ENCODE measurements at regions not wholly inside any gene's neighbourhood (a gene's known extent, or its start where the extent isn't known, plus 50 kb on each side); places are given as distances from the start of the nearest gene placed in this dataset.

DNA sequence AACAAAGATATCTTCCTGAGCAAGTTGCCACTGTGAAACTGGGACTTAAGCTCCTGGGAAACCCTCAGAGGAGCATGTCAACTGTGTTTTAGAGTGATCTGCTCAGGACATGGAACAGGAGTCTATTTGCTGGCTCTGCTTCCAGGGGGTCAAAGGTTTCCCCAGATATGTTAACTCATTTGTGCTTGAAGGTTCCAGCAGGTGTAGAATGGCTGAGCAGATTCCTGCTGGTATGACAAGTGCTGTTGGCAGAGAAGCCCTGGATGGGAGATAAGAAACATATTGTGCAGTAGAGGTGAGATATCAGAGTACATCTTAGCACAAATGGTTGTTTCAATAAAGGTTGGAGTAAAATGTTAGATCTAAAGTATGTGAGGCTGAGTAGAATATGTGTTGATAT is 282.7 kb upstream of the DACH1 start:
- DNase-seq (no peak), ATAC-seq (no peak)
- H3K36me3 ChIP-seq (ENCODE audit: low read depth) = no peaks in the 10 kb centered on the region
- intact Hi-C loops (cut with DNase I, micrococcal nuclease) = no loop called here
- no peak overlapping the region for H3K4me3 ChIP-seq
- TF ChIP-seq, protein P1, sequence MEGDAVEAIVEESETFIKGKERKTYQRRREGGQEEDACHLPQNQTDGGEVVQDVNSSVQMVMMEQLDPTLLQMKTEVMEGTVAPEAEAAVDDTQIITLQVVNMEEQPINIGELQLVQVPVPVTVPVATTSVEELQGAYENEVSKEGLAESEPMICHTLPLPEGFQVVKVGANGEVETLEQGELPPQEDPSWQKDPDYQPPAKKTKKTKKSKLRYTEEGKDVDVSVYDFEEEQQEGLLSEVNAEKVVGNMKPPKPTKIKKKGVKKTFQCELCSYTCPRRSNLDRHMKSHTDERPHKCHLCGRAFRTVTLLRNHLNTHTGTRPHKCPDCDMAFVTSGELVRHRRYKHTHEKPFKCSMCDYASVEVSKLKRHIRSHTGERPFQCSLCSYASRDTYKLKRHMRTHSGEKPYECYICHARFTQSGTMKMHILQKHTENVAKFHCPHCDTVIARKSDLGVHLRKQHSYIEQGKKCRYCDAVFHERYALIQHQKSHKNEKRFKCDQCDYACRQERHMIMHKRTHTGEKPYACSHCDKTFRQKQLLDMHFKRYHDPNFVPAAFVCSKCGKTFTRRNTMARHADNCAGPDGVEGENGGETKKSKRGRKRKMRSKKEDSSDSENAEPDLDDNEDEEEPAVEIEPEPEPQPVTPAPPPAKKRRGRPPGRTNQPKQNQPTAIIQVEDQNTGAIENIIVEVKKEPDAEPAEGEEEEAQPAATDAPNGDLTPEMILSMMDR (IDR thresholded peaks at IDR 0.05) = no peak
- no peaks in the 10 kb centered on the region for H3K4me1 ChIP-seq (ENCODE audit: low read depth)
- H3K9me3 ChIP-seq = no peaks in the 10 kb centered on the region

DNA sequence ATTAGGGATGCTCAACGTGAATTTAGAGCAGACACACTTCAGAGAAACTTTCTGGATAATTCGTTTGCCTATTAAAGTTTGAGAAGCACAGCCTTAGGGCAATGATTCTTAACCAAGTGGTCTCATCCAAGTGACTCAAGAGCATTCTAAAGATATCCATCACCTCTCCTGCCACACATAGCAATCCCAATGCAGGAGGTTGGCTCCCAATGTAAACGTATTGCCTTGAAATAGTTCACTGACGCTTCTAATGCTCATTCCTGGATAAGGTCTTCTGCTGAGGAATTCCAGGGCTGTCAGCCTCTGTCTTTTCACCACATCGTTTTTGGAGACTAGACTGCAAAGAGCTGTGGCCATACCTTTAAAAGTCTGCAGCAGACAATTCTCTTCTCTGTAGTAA is 279.8 kb upstream of the DACH1 start:
- Histone ChIP-seq H3K4me1 (ENCODE audit: low read depth) (no peaks in the 10 kb centered on the region), H3K36me3 (ENCODE audit: low read depth) (no peaks in the 10 kb centered on the region), H3K9me3 (no peaks in the 10 kb centered on the region), H3K4me3 (no peak overlapping the region)
- TF ChIP-seq, protein P1 (IDR thresholded peaks at IDR 0.05) = no peak
- ATAC-seq (no peak), DNase-seq (no peak)
- intact Hi-C loops (cut with DNase I, micrococcal nuclease) = no loop called here

- Histone ChIP-seq H3K36me3 (ENCODE audit: low read depth) (no peaks in the 10 kb centered on the region), H3K4me1 (ENCODE audit: low read depth) (no peaks in the 10 kb centered on the region), H3K4me3 (no peak overlapping the region), H3K9me3 (no peaks in the 10 kb centered on the region)
- DNase-seq = no peak
- TF ChIP-seq, protein P1 (IDR thresholded peaks at IDR 0.05) = no peak
- intact Hi-C loops (cut with DNase I, micrococcal nuclease) = no loop called here
- ATAC-seq = no peak
These were observed 278.4 kb upstream of the DACH1 start for GRCh38 chr13:72145383-72145782.

DNA sequence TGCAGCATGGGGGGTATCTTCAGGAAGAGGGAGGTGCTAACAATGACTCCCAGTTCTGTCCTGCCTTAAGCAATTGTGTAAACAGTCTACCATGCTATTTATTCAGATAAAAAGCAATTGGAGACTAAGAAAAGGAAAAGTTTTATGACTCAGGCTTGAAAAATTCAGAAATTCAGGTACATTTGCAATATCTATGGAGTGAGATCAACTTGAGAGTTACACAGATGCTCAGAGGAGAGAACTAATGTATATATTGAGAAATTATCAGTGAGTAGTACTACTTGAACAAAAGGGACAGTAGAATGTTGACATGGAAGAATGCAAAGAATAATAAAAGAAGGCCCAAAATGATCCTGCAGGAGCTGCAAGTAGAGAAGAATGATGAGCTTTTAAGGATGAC is 277.6 kb upstream of the DACH1 start:
- DNase-seq (no peak), ATAC-seq (no peak)

GRCh38 chr13:72141855-72142519 is 275.0 kb upstream of the DACH1 start:
- intact Hi-C loops (cut with DNase I, micrococcal nuclease) = no loop called here
- TF ChIP-seq, protein P1 (IDR thresholded peaks at IDR 0.05) = no peak
- H3K4me1 ChIP-seq (ENCODE audit: low read depth) = no peaks in the 10 kb centered on the region
- no peaks in the 10 kb centered on the region for H3K9me3 ChIP-seq
- H3K4me3 ChIP-seq = no peak overlapping the region
- H3K36me3 ChIP-seq (ENCODE audit: low read depth) = no peaks in the 10 kb centered on the region
- ATAC-seq = no peak
- no peak for DNase-seq

More for the DNA sequence above, 277.6 kb upstream of the DACH1 start:
- H3K9me3 ChIP-seq = no peaks in the 10 kb centered on the region
- H3K4me1 ChIP-seq (ENCODE audit: low read depth) = no peaks in the 10 kb centered on the region
- TF ChIP-seq, protein P1 (IDR thresholded peaks at IDR 0.05) = no peak
- H3K36me3 ChIP-seq (ENCODE audit: low read depth) = no peaks in the 10 kb centered on the region
- intact Hi-C loops (cut with DNase I, micrococcal nuclease) = no loop called here
- H3K4me3 ChIP-seq = no peak overlapping the region

GRCh38 chr13:72139192-72139591 is 272.2 kb upstream of the DACH1 start:
- Histone ChIP-seq H3K4me1 (ENCODE audit: low read depth) (no peaks in the 10 kb centered on the region), H3K4me3 (no peak overlapping the region), H3K9me3 (no peaks in the 10 kb centered on the region), H3K36me3 (ENCODE audit: low read depth) (no peaks in the 10 kb centered on the region)
- TF ChIP-seq, protein P1 (IDR thresholded peaks at IDR 0.05) = no peak
- intact Hi-C loops (cut with DNase I, micrococcal nuclease) = no loop called here
- peak; percentile 60 for ATAC-seq
- DNase-seq = no peak

All from mucosa of descending colon (tissue), 3 donors.